Left ventricle myocardium inferior (tissue), 1 donor: ENCODE measurements at regions not wholly inside any gene's neighbourhood (a gene's known extent, or its start where the extent isn't known, plus 50 kb on each side); places are given as distances from the start of the nearest gene placed in this dataset.

Experiments
- DNase-seq: peaks from one replicate; pipeline ENCODE4 v3.0.0-alpha.2; 2020
- H3K27ac ChIP-seq: fragments of 200-600 bp; replicated peaks from 2 replicates; pipeline ENCODE4 v1.8.0; 2021
- H3K27me3 ChIP-seq: fragments of 200-600 bp; 2 replicates; pipeline ENCODE4 v1.8.0; 2021; ENCODE audit warnings: low read depth
- H3K36me3 ChIP-seq: fragments of 200-600 bp; 2 replicates; pipeline ENCODE4 v1.8.0; 2021
- H3K4me1 ChIP-seq: fragments of 200-600 bp; 2 replicates; pipeline ENCODE4 v1.8.0; 2021
- H3K4me3 ChIP-seq: fragments of 200-600 bp; 2 replicates; pipeline ENCODE4 v1.8.0; 2021; ENCODE audit warnings: mild to moderate bottlenecking, moderate library complexity
- H3K9me3 ChIP-seq: fragments of 200-600 bp; replicated peaks from 2 replicates; pipeline ENCODE4 v1.8.0; 2021
- intact Hi-C: fragments of 100-400 bp; cut with micrococcal nuclease; formaldehyde crosslinking; loops from one replicate; pipeline ENCODE4 v1.11.0; 2022
- TF ChIP-seq, protein P1 (sequence below): fragments of 200-600 bp; IDR thresholded peaks from 2 replicates; pipeline ENCODE4 v1.8.0; 2021; ENCODE audit warnings: antibody characterized with exemption, mild to moderate bottlenecking, borderline replicate concordance
- donor health status: DM: no; HTN: yes; CAD: no; lungs with severe emphysema.

DNA sequence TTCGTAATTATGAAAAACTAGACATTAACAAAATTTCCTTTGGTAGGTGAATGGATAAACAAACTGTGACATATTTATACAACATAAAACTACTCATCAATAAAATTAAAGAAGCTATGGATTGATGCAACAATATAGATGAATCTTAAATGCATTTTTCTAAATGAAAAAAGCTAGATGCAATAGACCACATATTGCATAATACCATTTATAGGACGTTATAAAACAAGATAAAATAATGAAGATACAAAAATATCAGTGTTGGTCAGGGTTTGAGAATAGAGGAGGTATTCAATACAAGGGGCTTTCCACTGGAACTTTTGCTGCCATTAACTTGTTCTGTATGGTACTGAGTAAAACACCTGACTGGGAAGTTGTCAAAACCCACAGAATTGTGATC, 314.4 kb downstream of the GRB14 start:
- Histone ChIP-seq H3K9me3 (peaks cover 8% of the 10 kb centered on the region), H3K4me3 (no peak overlapping the region), H3K4me1 (no peaks in the 10 kb centered on the region), H3K36me3 (no peaks in the 10 kb centered on the region), H3K27ac (no peak overlapping the region), H3K27me3 (no peaks in the 10 kb centered on the region)
- no peak for DNase-seq
- intact Hi-C loops, result no loop called here
- TF ChIP-seq, protein P1, sequence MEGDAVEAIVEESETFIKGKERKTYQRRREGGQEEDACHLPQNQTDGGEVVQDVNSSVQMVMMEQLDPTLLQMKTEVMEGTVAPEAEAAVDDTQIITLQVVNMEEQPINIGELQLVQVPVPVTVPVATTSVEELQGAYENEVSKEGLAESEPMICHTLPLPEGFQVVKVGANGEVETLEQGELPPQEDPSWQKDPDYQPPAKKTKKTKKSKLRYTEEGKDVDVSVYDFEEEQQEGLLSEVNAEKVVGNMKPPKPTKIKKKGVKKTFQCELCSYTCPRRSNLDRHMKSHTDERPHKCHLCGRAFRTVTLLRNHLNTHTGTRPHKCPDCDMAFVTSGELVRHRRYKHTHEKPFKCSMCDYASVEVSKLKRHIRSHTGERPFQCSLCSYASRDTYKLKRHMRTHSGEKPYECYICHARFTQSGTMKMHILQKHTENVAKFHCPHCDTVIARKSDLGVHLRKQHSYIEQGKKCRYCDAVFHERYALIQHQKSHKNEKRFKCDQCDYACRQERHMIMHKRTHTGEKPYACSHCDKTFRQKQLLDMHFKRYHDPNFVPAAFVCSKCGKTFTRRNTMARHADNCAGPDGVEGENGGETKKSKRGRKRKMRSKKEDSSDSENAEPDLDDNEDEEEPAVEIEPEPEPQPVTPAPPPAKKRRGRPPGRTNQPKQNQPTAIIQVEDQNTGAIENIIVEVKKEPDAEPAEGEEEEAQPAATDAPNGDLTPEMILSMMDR, result no peak

DNA sequence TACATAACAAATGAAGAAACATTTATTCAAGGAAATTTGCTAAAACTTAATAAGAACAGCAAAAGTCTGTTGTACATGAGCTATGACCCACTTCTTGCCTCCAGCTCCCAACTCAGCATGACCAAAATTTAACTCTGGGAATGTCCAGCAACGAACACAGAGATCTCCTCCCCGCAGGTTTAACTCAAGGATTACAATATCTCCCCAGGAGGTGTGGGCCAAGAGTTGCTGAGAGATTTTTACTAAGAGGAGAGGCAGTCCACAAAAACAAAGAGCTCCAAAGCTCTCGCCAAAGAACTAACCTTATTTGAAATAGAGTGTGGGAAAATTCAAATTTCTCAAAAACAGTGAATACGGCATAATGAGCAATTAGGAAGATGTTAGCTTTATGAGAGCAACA, 318.5 kb downstream of the GRB14 start:
- no peak overlapping the region for H3K4me3 ChIP-seq
- H3K36me3 ChIP-seq, result no peaks in the 10 kb centered on the region
- TF ChIP-seq, protein P1, result no peak
- H3K4me1 ChIP-seq, result no peaks in the 10 kb centered on the region
- intact Hi-C loops, result no loop called here
- H3K9me3 ChIP-seq, result peaks cover 8% of the 10 kb centered on the region
- no peaks in the 10 kb centered on the region for H3K27me3 ChIP-seq
- no peak for DNase-seq
- no peak overlapping the region for H3K27ac ChIP-seq

DNA sequence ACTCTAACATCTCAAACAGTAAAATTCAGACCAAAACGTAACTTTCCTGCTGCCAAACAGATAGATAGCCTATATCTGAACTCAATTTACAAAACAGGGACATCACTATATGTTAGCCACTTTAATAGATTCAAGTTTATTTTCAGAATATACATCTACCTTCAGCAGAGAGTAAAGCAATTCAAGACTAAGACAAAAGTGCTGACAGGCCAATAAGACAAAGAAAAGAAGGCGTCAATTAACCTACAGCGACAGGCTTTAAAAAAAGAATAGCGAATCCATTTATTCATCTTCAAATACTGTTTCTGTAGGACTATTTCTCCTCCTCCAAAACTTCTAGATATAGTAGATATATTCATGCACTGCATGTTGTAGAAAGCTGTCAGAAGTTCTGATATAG, 333.0 kb downstream of the GRB14 start:
- peaks cover 16% of the 10 kb centered on the region for H3K9me3 ChIP-seq
- TF ChIP-seq, protein P1, result no peak
- no peaks in the 10 kb centered on the region for H3K36me3 ChIP-seq
- H3K27ac ChIP-seq, result no peak overlapping the region
- no peak overlapping the region for H3K4me3 ChIP-seq
- intact Hi-C loops, result no loop called here
- DNase-seq, result no peak
- no peaks in the 10 kb centered on the region for H3K27me3 ChIP-seq
- H3K4me1 ChIP-seq, result no peaks in the 10 kb centered on the region

DNA sequence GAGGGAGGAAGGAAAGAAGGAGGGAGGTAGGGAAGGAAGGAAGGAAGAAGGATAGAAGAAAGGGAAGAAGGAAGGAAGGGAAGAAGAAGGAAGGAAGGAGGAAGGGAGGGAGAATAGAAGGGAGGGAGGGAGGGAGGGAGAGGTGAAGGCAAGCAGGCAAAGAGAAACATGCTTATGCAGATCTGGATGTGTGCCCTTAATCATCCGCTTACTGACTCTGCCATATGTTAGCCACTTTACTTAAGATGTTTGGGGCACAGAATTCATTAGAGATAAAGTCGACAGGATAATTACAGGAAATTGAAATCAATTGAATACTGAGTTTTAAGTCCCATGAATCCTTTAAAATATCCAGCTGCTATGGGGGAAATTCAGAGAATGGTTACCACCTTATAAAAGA, 334.2 kb downstream of the GRB14 start:
- intact Hi-C loops, result no loop called here
- Histone ChIP-seq H3K4me3 (no peak overlapping the region), H3K36me3 (no peaks in the 10 kb centered on the region), H3K27ac (no peak overlapping the region), H3K4me1 (no peaks in the 10 kb centered on the region), H3K9me3 (peaks cover 12% of the 10 kb centered on the region), H3K27me3 (no peaks in the 10 kb centered on the region)
- no peak for DNase-seq
- TF ChIP-seq, protein P1, result no peak

DNA sequence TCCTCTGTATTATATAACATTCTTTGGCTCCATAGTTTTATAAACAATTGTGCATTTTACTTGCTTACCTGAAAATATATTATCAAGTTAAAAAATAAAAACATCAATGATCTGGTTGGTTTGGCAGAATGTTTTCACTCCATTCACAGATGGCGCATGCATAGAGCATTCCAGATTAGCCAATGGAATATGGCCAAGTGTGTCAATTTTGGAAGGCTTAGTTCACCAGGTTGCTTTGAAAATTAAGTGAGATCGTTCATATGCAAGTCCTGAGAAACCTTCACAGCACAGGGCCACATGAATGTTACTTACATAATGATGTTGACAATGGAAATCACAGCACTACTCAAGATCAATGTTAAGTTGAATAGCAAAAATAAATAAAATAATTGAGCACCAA, 335.7 kb downstream of the GRB14 start:
- Histone ChIP-seq H3K27me3 (no peaks in the 10 kb centered on the region), H3K9me3 (peaks cover 8% of the 10 kb centered on the region), H3K36me3 (no peaks in the 10 kb centered on the region), H3K4me3 (no peak overlapping the region), H3K4me1 (no peaks in the 10 kb centered on the region), H3K27ac (no peak overlapping the region)
- TF ChIP-seq, protein P1, result no peak
- DNase-seq, result no peak
- intact Hi-C loops, result no loop called here

DNA sequence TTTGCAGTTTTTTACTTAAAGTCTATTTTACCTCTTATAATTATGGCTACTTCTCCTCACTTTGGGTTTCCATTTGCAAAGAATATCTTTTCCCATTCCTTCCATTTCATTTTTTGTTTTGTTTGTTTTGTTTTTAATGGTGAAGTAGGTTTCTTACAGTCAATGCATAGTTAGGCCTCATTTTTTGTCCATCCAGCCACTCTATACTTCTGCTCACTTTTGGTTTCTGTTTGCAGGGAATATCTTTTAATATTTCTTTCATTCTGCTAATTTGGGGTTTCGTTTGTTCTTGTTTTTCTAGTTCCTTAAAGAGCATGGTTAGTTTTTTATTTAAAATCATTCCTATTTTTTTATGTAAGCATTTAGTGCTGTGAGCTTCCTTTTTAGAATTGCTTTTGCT, 339.4 kb downstream of the GRB14 start:
- H3K4me3 ChIP-seq, result no peak overlapping the region
- H3K36me3 ChIP-seq, result no peaks in the 10 kb centered on the region
- no peak for DNase-seq
- TF ChIP-seq, protein P1, result no peak
- no peak overlapping the region for H3K27ac ChIP-seq
- H3K27me3 ChIP-seq, result no peaks in the 10 kb centered on the region
- no peaks in the 10 kb centered on the region for H3K4me1 ChIP-seq
- peaks cover 8% of the 10 kb centered on the region for H3K9me3 ChIP-seq
- intact Hi-C loops, result no loop called here
